DMS153 treated with DMSO at 0.1 percent for 48 hours (cell line): ENCODE measurements at regions not wholly inside any gene's neighbourhood (a gene's known extent, or its start where the extent isn't known, plus 50 kb on each side); places are given as distances from the start of the nearest gene placed in this dataset.
"Not testable (repeated sequence)": the region's sequence is repeated elsewhere in the genome, so short reads cannot be mapped to it uniquely, and the experiment has no call there.

Experiments
- DNase-seq: peaks from one replicate; lab custom pipeline; 2025; ENCODE audit not compliant: unreplicated experiment; lab: John Stamatoyannopoulos, UW

- no peak for DNase-seq
Observed at GRCh38 chr10:4639960-4640359, 186.0 kb upstream of the AKR1E2 start.

DNA sequence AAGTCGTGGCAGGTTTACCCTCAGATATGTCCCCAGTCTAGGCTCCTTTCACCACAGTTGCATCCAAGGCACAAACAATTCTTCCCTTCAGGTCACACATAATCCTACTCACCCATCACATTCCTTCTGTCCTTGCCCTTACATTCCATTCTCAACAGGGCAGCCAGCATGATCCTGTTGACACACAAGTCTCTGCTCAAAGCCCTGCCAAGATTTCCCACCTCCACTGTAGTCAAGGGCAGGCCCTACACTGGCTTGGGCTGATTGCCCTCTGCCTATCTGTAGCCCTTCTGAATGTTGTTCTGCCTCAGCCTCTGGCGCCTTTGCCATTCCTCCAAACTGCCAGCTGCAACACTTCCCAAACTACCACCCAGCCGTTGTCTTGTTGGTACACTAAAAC, 187.9 kb upstream of the AKR1E2 start:
- DNase-seq, result no peak

DNA sequence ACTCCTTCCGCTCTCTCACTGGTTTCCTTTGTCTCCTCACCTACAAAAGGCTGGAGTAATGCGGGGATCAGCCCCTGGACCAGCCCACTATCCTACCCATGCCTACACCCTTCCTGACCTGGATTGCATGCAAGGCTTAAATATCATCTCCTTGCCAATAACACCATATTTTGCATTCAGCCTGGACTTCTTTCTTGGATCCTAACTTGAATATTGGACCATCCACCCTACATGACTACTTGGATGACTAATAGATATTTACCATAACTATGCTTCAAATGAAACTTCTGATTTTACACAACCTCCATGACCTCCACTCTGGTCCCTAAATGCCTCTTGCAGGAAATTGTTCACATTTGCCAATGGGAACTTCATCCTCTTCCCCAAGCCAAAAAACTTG, 188.3 kb upstream of the AKR1E2 start:
- no peak for DNase-seq

- DNase-seq, result no peak
Observed at GRCh38 chr10:4635883-4636282, 190.1 kb upstream of the AKR1E2 start.

GRCh38 chr10:4635388-4635787, 190.6 kb upstream of the AKR1E2 start:
- DNase-seq, result no peak

GRCh38 chr10:4633776-4634175, 192.2 kb upstream of the AKR1E2 start:
- DNase-seq, result no peak

GRCh38 chr10:4633186-4633585, 192.8 kb upstream of the AKR1E2 start:
- no peak for DNase-seq

GRCh38 chr10:4632757-4633156, 193.2 kb upstream of the AKR1E2 start:
- no peak for DNase-seq

GRCh38 chr10:4626919-4627318, 199.1 kb upstream of the AKR1E2 start:
- DNase-seq, result no peak

GRCh38 chr10:4623757-4624420, 202.1 kb upstream of the AKR1E2 start:
- DNase-seq, result no peak

GRCh38 chr10:4623200-4623599, 202.8 kb upstream of the AKR1E2 start:
- DNase-seq, result no peak

- DNase-seq, result no peak
Observed at GRCh38 chr10:4622384-4622783, 203.6 kb upstream of the AKR1E2 start.

- DNase-seq, result no peak
Observed at GRCh38 chr10:4617589-4617988, 208.4 kb upstream of the AKR1E2 start.

- no peak for DNase-seq
Observed at GRCh38 chr10:4615042-4615441, 211.0 kb upstream of the AKR1E2 start.

GRCh38 chr10:4609251-4609650, 216.8 kb upstream of the AKR1E2 start:
- no peak for DNase-seq

- no peak for DNase-seq
Observed at GRCh38 chr10:4607681-4608080, 218.3 kb upstream of the AKR1E2 start.

DNA sequence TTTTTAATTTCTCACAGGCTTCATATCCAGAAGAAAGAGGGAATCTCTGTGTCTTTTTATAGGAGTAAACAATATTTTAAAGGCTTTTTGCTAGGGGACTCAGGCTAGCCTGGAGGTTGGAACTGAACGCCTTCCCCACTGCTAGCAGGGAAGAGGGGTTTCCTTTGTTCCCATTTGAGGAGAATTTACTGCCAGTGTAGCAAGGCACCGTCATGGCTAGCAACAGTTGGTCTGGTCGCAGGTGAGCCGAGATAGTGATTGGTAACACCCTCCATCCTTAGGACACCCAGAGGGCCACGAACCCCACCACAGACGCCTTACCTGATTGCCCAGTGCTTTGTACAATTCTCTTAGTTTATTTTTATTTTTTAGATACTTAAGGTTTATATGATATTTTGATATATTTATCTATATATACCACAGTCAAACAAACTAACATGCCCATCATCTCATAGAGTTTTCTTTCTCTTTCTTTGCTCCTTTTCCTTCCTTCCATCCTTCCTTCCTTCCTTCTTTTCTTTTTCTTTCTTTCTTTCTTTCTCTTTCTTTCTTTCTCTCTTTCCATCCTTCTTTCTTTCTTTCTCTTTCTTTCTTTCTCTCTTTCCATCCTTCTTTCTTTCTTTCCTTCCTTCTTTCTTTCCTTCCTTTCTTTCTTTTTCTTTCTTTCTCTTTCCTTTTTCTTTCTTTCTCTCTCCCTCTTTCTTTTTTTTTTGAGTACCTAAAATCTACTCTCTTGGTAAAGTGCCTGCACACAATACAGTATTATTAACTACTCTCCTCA, 219.0 kb upstream of the AKR1E2 start:
- DNase-seq, result no peak

DNA sequence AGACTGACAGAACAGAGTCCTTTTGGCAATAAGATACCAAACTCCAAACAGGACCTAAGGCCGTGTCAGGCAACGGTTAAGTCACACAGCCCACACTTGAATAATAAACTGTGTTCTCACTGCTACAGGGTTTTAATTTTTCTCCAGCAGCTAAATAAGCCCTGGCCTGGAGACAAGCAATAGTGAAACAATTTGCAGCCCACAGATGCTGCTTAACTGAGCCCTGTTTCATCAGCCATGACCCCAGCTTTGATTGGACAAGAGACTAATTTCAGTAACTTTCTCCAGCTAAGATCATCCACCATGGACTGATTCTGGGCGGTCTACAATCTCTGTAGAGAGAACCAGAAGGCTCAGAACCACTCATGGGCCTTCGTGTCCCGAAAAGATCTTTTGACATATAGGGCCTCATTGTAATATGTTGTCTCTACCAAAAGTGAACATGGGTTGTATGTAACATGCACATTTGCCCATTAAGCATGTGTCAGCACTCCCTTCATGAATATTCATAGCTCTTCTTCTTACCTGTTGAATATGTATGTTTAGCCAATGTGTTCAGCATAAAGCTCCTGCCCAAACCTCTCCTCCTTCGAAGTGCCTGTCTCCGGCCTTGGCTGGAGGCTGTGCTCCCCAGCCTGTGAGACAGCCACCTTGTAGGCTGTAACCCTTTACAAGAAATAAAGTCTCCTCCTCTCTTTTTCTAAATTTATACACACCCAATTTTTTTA, 223.1 kb upstream of the AKR1E2 start:
- DNase-seq, result no peak

DNA sequence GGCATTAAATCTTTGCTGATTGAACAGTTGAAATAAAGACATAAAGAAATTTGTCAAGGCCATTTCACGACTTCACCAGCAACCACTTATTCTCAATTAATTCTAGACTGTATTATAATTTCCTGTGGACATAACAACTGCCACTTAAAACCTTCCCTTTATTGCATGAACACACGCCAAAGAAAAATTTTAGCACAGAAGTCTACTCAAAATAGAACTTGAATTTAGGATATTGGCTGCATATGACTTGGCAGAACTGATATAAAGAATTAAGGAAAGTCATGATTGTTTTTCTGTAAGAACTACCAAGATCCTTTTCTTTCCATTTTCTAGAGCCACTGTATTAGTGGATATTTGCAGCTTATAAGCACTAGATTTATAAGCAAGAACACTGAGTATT, 226.5 kb upstream of the AKR1E2 start:
- DNase-seq, result no peak

DNA sequence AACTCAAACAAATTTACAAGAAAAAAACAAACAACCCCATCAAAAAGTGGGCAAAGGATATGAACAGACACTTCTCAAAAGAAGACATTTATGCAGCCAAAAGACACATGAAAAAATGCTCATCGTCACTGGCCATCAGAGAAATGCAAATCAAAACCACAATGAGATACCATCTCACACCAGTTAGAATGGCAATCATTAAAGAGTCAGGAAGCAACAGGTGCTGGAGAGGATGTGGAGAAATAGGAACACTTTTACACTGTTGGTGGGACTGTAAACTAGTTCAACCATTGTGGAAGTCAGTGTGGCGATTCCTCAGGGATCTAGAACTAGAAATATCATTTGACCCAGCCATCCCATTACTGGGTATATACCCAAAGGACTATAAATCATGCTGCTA, 228.1 kb upstream of the AKR1E2 start:
- DNase-seq, result not testable (repeated sequence)

GRCh38 chr10:4596951-4597350, 229.1 kb upstream of the AKR1E2 start:
- no peak for DNase-seq

- no peak for DNase-seq
Observed at GRCh38 chr10:4595719-4596319, 230.2 kb upstream of the AKR1E2 start.
